Brain microvascular endothelial cell (primary cell): ENCODE measurements at regions not wholly inside any gene's neighbourhood (a gene's known extent, or its start where the extent isn't known, plus 50 kb on each side); places are given as distances from the start of the nearest gene placed in this dataset.

ENCODE experiments used
- DNase-seq: peaks from one replicate; pipeline ENCODE4 v3.0.0-alpha.2; 2020
- H3K27ac ChIP-seq: fragments of 250-450 bp; sonication (Bioruptor Pico); 2 replicates; pipeline ENCODE4 v1.5.1; 2020; ENCODE audit warnings: mild to moderate bottlenecking, moderate library complexity
- H3K27me3 ChIP-seq: fragments of 250-450 bp; sonication (Bioruptor Pico); replicated peaks from 2 replicates; pipeline ENCODE4 v1.5.1; 2020; ENCODE audit warnings: mild to moderate bottlenecking
- H3K36me3 ChIP-seq: fragments of 250-450 bp; sonication (Bioruptor Pico); replicated peaks from 2 replicates; pipeline ENCODE4 v1.5.1; 2020; ENCODE audit warnings: mild to moderate bottlenecking
- H3K4me3 ChIP-seq: 2 replicates; pipeline ENCODE4 v1.5.1; 2011; ENCODE audit warnings: low read depth, mild to moderate bottlenecking, control low read depth, low read length, moderate library complexity
- in situ Hi-C: cut with HindIII; loops from 2 replicates; pipeline ENCODE4 v1.10.0; 2017; ENCODE audit warnings: low sequenced_read_pairs, low pct_ligation_motif_present
- TF ChIP-seq, protein P1 (sequence below): IDR thresholded peaks from 2 replicates; pipeline ENCODE4 v1.5.1; 2011; ENCODE audit warnings: low read depth, mild to moderate bottlenecking, moderate library complexity, low read length, control low read depth, inconsistent platforms; ENCODE audit errors: missing control alignments

DNA sequence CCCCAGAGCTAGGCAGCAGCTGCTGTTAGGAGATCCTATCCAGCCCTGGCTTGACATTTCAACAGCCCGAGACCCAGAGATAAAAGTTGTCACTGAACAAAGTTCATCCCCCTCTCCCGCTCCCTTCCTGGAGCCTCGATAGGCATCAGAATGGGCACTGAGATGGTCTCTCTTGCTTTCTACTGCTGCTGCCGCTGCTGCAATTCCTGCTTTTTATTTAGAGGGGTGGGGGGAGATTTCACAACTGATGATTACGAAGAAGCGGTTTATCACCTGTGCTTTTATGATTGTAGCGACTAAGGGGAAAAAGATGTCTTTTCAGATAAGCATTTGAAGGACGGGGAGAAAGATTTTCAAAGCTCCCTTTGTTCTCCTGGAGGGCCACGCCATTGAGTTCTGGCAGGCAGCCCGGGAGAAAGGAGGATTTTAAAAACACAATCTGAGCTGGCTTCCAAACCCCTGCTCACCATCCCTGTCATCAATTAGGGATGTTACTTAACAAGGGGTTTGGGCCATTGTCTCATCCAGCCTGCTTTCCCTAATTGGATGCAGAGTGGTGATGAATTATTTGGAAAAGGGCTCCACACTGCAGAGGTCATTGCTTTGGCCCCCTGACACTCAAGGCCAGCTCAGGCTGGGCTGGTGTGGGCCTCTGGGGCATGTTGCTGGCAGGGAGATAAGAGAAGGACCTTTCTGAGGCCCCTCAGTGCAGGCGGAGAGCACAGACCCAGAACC is 344.7 kb downstream of the BUD13 start:
- TF ChIP-seq, protein P1, sequence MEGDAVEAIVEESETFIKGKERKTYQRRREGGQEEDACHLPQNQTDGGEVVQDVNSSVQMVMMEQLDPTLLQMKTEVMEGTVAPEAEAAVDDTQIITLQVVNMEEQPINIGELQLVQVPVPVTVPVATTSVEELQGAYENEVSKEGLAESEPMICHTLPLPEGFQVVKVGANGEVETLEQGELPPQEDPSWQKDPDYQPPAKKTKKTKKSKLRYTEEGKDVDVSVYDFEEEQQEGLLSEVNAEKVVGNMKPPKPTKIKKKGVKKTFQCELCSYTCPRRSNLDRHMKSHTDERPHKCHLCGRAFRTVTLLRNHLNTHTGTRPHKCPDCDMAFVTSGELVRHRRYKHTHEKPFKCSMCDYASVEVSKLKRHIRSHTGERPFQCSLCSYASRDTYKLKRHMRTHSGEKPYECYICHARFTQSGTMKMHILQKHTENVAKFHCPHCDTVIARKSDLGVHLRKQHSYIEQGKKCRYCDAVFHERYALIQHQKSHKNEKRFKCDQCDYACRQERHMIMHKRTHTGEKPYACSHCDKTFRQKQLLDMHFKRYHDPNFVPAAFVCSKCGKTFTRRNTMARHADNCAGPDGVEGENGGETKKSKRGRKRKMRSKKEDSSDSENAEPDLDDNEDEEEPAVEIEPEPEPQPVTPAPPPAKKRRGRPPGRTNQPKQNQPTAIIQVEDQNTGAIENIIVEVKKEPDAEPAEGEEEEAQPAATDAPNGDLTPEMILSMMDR: no peak
- H3K4me3 ChIP-seq: no peak overlapping the region
- in situ Hi-C loops: no loop called here
- H3K27me3 ChIP-seq: no peaks in the 10 kb centered on the region
- DNase-seq: no peak
- H3K27ac ChIP-seq: no peak overlapping the region
- H3K36me3 ChIP-seq: no peaks in the 10 kb centered on the region

DNA sequence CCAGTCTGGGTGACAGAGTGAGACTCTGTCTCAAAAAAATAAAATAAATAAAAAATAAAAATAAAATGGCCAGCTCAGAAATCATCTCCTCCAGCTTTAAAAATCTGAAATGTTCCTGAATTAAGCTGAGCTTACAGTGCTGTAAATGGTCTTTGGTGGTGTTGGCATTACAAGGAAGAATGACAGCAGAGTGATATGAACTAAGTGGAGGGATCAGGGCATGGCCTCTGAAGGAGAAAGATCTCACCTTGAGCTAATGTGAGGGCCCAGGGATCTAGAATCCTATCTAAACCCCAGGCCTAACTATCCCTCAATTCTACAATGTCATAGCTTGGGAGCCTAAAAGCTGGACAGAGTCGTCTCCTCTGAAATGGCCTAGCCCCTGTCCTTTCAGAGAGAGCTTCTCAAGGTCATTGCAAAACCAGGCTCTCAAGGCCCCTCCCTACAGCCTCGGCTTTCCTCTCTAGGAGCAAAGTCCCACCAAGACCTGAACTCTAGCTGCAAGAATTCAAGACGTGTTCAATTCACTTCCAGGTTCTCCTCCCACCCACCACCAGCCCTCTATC is 345.4 kb downstream of the BUD13 start:
- in situ Hi-C loops: no loop called here
- H3K36me3 ChIP-seq: no peaks in the 10 kb centered on the region
- H3K4me3 ChIP-seq: no peak overlapping the region
- H3K27me3 ChIP-seq: no peaks in the 10 kb centered on the region
- TF ChIP-seq, protein P1: no peak
- H3K27ac ChIP-seq: no peak overlapping the region
- DNase-seq: no peak

DNA sequence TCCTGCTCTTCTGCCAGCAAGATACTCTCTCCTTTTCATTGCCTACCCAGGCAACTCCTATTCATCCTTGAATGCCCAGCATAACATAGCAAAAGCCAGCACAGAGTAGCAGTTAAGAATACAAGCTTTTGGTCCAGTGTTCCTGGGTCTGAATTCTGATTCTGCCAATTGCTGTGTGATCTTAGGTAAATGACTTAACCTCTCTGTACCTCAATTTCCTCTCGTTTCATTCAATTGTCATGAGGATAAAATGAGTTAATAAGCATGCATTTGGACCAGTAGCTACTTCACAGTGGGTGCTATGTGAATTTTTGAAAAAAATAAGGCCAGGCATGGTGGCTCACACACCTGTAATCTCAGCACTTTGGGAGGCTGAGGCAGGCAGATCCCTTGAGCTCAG is 346.0 kb downstream of the BUD13 start:
- H3K27me3 ChIP-seq: no peaks in the 10 kb centered on the region
- no peak overlapping the region for H3K4me3 ChIP-seq
- no peak overlapping the region for H3K27ac ChIP-seq
- H3K36me3 ChIP-seq: no peaks in the 10 kb centered on the region
- no peak for DNase-seq
- TF ChIP-seq, protein P1: no peak
- in situ Hi-C loops: no loop called here

DNA sequence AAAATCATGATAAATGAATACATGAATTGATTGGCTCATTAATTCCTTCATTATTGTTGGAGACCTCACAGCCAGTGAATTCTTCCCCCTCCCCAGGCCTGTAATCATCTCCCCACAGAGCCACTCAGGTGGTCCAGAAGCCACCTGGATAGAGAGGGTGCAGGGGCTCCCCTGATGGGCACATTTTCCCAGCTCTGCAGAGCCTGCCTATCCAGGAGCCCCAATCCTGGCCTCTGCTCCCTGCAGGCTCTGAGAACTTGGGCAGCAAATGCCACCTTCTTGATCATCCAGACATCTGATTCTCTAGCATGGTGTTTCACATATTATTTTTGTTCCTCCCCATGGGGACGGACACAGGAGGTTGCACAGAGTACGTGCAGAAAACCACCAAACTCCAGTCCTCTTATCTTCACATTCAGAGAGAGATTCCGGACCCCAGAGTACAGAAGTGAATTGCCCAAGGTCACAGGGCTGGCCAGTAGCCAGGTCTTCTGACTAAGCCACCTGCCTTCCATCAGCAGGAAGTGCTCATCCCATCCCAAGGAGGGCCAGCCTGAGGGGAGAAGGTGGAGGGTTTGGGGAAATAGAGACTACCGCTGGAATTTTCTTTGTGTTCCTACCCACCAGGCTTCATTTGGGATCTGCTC is 348.0 kb downstream of the BUD13 start:
- Histone ChIP-seq H3K27me3 (no peaks in the 10 kb centered on the region), H3K36me3 (no peaks in the 10 kb centered on the region), H3K27ac (no peak overlapping the region), H3K4me3 (no peak overlapping the region)
- TF ChIP-seq, protein P1: no peak
- no peak for DNase-seq
- in situ Hi-C loops: no loop called here

DNA sequence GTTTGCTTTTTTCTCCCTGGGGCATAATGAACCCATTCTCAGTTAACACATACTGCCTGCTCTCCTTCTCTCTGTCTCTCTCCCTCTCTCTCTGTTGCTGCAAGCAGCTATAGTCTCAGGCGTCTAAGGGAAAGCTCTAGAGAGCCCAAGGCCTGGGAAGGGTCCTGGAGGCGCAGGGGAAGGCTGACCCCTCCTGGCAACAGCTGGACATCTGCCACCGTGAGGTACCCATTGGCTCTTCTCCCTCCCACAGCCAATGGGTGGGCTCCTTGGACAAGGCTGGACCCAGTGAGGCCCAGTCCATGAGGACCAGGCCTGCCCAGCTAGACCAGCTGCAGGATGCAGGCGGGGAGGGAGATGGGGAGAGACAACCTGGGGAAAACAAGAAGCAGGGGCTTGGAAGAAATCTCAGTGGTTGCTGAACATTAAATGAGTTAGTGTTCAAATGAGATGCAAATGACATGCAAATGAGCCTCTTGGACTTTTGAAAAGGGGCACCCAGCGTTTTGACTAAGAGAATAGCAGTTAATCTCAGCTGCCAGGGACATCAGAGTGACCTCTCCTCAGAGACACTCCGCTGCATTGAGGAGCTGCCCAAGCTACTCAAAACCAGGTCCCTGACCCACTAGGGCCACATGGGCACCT is 349.7 kb downstream of the BUD13 start:
- no peaks in the 10 kb centered on the region for H3K36me3 ChIP-seq
- in situ Hi-C loops: no loop called here
- TF ChIP-seq, protein P1: no peak
- no peaks in the 10 kb centered on the region for H3K27me3 ChIP-seq
- no peak overlapping the region for H3K27ac ChIP-seq
- no peak overlapping the region for H3K4me3 ChIP-seq
- DNase-seq: no peak
